ENCODE measurements at regions not wholly inside any gene's neighbourhood (a gene's known extent, or its start where the extent isn't known, plus 50 kb on each side); places are given as distances from the start of the nearest gene placed in this dataset.
A peak's percentile ranks its signal among the peaks of the same experiment; 100 is the strongest.

- ATAC-seq (no peak), DNase-seq (peak in 1 of 3 donors; percentile 16)
- intact Hi-C loops (cut with DNase I) = no loop called here
- Histone ChIP-seq H3K4me1 (ENCODE audit: control insufficient read depth, insufficient read depth, low read length) (no peaks in the 10 kb centered on the region), H3K4me3 (ENCODE audit: low read length) (no peak overlapping the region), H3K27me3 (ENCODE audit: control insufficient read depth, insufficient read depth) (no peaks in the 10 kb centered on the region), H3K9me3 (ENCODE audit: control insufficient read depth, low read length) (no peaks in the 10 kb centered on the region), H3K27ac (ENCODE audit: low read length) (no peak overlapping the region)
Observed at GRCh38 chr9:12231832-12232231, 461.4 kb upstream of the TYRP1 start.

DNA sequence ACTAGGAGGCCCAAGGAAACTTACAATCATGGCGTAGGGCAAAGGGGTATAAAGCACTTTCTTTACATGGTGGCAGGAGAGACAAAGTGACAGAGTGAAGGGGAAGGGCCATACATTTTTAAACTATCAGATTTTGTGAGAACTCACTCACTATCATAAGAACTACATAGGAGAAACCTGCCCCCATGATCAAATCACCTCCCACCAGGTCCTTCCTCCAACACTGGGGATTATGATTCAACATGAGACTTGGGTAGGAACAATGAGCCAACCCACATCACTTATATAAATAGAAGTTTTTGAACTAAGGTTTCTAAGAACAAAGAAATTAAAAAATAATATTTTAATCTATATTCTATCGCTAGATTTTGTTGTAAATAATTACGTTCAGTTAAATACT is 460.3 kb upstream of the TYRP1 start:
- intact Hi-C loops (cut with DNase I) = no loop called here
- no peaks in the 10 kb centered on the region for H3K9me3 ChIP-seq (ENCODE audit: control insufficient read depth, low read length)
- no peak for DNase-seq
- no peaks in the 10 kb centered on the region for H3K4me1 ChIP-seq (ENCODE audit: control insufficient read depth, insufficient read depth, low read length)
- H3K27ac ChIP-seq (ENCODE audit: low read length) = no peak overlapping the region
- H3K27me3 ChIP-seq (ENCODE audit: control insufficient read depth, insufficient read depth) = no peaks in the 10 kb centered on the region
- ATAC-seq = no peak
- 94% methylated on average over 3 of the region's 3 CpGs for WGBS
- H3K4me3 ChIP-seq (ENCODE audit: low read length) = no peak overlapping the region

GRCh38 chr9:12253941-12254340 is 439.2 kb upstream of the TYRP1 start:
- 54% methylated on average over 2 of the region's 2 CpGs for whole genome bisulfite sequencing
- no peak overlapping the region for H3K4me3 ChIP-seq (ENCODE audit: low read length)
- ATAC-seq = no peak

DNA sequence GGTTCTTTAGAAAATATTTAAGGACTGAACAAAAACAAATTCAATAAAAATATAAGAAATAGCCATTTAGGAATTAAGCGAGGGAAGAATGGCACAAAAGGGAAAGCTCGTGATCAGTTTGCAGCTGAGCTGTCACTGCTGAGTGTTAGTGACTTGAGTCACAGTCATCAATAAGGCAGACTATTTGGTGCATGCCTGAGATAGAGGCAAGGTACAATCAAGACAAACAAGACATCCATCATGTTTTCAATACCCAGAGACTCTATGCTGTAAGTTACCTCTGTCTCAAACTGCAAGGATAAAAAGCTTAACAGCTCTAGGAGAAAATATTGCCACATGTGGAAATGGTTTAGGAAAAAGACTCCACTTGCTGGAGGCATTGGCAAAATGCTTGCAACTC is 426.4 kb upstream of the TYRP1 start:
- H3K4me1 ChIP-seq (ENCODE audit: control insufficient read depth, insufficient read depth, low read length) = no peaks in the 10 kb centered on the region
- no peak overlapping the region for H3K27ac ChIP-seq (ENCODE audit: low read length)
- intact Hi-C loops (cut with DNase I) = no loop called here
- H3K9me3 ChIP-seq (ENCODE audit: control insufficient read depth, low read length) = no peaks in the 10 kb centered on the region
- 58% methylated on average over 2 of the region's 2 CpGs for WGBS
- no peak overlapping the region for H3K4me3 ChIP-seq (ENCODE audit: low read length)
- DNase-seq (no peak), ATAC-seq (no peak)
- H3K27me3 ChIP-seq (ENCODE audit: control insufficient read depth, insufficient read depth) = no peaks in the 10 kb centered on the region

More at GRCh38 chr9:12253941-12254340, 439.2 kb upstream of the TYRP1 start:
- Histone ChIP-seq H3K27me3 (ENCODE audit: control insufficient read depth, insufficient read depth) (no peaks in the 10 kb centered on the region), H3K9me3 (ENCODE audit: control insufficient read depth, low read length) (no peaks in the 10 kb centered on the region), H3K4me1 (ENCODE audit: control insufficient read depth, insufficient read depth, low read length) (no peaks in the 10 kb centered on the region), H3K27ac (ENCODE audit: low read length) (no peak overlapping the region)
- intact Hi-C loops (cut with DNase I) = no loop called here
- DNase-seq = no peak

DNA sequence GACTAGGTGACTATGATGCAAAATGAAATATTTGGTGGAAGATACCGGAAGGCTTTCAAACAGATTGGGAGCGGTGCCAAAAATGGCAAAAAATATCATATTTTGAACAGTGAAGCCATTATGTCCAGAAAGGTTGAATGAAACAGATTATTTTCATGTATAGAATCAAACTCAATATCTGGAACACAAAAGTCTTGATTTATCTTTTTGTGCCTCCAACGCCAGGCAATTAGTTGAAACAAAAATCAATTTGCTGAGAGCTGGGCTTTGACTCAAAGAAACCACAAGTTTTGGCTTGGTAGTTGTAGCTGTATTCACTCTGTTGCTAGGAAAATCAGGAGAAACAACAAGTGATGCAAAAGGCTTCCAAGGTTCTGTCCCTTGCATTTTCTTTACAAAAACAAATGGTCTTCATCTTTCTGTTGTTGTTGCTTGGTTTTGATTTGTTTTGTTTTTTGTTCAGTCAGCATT is 421.7 kb upstream of the TYRP1 start:
- Histone ChIP-seq H3K27ac (ENCODE audit: low read length) (no peak overlapping the region), H3K4me1 (ENCODE audit: control insufficient read depth, insufficient read depth, low read length) (no peaks in the 10 kb centered on the region), H3K27me3 (ENCODE audit: control insufficient read depth, insufficient read depth) (no peaks in the 10 kb centered on the region), H3K9me3 (ENCODE audit: control insufficient read depth, low read length) (no peaks in the 10 kb centered on the region), H3K4me3 (ENCODE audit: low read length) (no peak overlapping the region)
- intact Hi-C loops (cut with DNase I) = no loop called here
- ATAC-seq (no peak), DNase-seq (no peak)
- 56% methylated on average over 3 of the region's 3 CpGs for WGBS

GRCh38 chr9:12272471-12273120 is 420.6 kb upstream of the TYRP1 start:
- ATAC-seq = no peak
- Histone ChIP-seq H3K4me3 (ENCODE audit: low read length) (no peak overlapping the region), H3K9me3 (ENCODE audit: control insufficient read depth, low read length) (no peaks in the 10 kb centered on the region), H3K27ac (ENCODE audit: low read length) (no peak overlapping the region), H3K27me3 (ENCODE audit: control insufficient read depth, insufficient read depth) (no peaks in the 10 kb centered on the region), H3K4me1 (ENCODE audit: control insufficient read depth, insufficient read depth, low read length) (no peaks in the 10 kb centered on the region)
- WGBS = 38% methylated on average over 2 of the region's 2 CpGs
- DNase-seq = no peak
- intact Hi-C loops (cut with DNase I) = no loop called here

- H3K9me3 ChIP-seq (ENCODE audit: control insufficient read depth, low read length) = no peaks in the 10 kb centered on the region
- WGBS = 30% methylated on average over 2 of the region's 2 CpGs
- no peaks in the 10 kb centered on the region for H3K27me3 ChIP-seq (ENCODE audit: control insufficient read depth, insufficient read depth)
- intact Hi-C loops (cut with DNase I) = no loop called here
- H3K4me3 ChIP-seq (ENCODE audit: low read length) = no peak overlapping the region
- DNase-seq (peak; percentile 32 to 70 (median 44)), ATAC-seq (peak; percentile 60 to 62)
- no peak overlapping the region for H3K27ac ChIP-seq (ENCODE audit: low read length)
- H3K4me1 ChIP-seq (ENCODE audit: control insufficient read depth, insufficient read depth, low read length) = no peaks in the 10 kb centered on the region
Observed at GRCh38 chr9:12274577-12274976, 418.6 kb upstream of the TYRP1 start.

- no peak overlapping the region for H3K4me3 ChIP-seq (ENCODE audit: low read length)
- no peaks in the 10 kb centered on the region for H3K9me3 ChIP-seq (ENCODE audit: control insufficient read depth, low read length)
- no peaks in the 10 kb centered on the region for H3K4me1 ChIP-seq (ENCODE audit: control insufficient read depth, insufficient read depth, low read length)
- no peak overlapping the region for H3K27ac ChIP-seq (ENCODE audit: low read length)
- WGBS = 88% methylated on average over 1 of the region's 1 CpG
- no peak for ATAC-seq
- intact Hi-C loops (cut with DNase I) = no loop called here
- no peaks in the 10 kb centered on the region for H3K27me3 ChIP-seq (ENCODE audit: control insufficient read depth, insufficient read depth)
- no peak for DNase-seq
Observed at GRCh38 chr9:12276505-12276904, 416.7 kb upstream of the TYRP1 start.

DNA sequence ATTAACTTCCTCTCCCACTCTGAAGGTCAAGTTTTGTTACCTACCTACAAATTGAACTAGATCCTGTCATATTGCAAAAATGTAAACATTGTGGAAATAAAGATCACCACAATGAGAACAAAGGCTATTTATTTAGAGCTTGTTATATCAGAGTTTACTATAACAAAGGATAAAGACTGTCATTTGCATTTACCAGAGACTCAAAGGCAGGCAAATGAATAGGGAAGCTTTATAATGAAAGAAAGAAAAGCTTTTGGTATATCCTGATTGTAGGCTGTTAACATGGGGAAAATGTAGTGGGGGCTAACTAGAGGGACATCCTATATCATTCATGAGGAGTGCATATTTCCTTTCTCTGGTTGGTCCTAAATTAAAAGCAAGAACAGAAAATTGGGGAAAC is 403.5 kb upstream of the TYRP1 start:
- H3K9me3 ChIP-seq (ENCODE audit: control insufficient read depth, low read length) = no peaks in the 10 kb centered on the region
- H3K4me1 ChIP-seq (ENCODE audit: control insufficient read depth, insufficient read depth, low read length) = no peaks in the 10 kb centered on the region
- no peak overlapping the region for H3K27ac ChIP-seq (ENCODE audit: low read length)
- no peak overlapping the region for H3K4me3 ChIP-seq (ENCODE audit: low read length)
- intact Hi-C loops (cut with DNase I) = no loop called here
- ATAC-seq (no peak), DNase-seq (no peak)
- H3K27me3 ChIP-seq (ENCODE audit: control insufficient read depth, insufficient read depth) = no peaks in the 10 kb centered on the region

- ATAC-seq = no peak
- Histone ChIP-seq H3K9me3 (ENCODE audit: control insufficient read depth, low read length) (no peaks in the 10 kb centered on the region), H3K27me3 (ENCODE audit: control insufficient read depth, insufficient read depth) (no peaks in the 10 kb centered on the region), H3K27ac (ENCODE audit: low read length) (no peak overlapping the region), H3K4me1 (ENCODE audit: control insufficient read depth, insufficient read depth, low read length) (no peaks in the 10 kb centered on the region), H3K4me3 (ENCODE audit: low read length) (no peak overlapping the region)
- DNase-seq = peak in 1 of 3 donors; percentile 22
- 78% methylated on average over 3 of the region's 3 CpGs for WGBS
- intact Hi-C loops (cut with DNase I) = no loop called here
Observed at GRCh38 chr9:12290166-12290869, 402.9 kb upstream of the TYRP1 start.

- no peak overlapping the region for H3K4me3 ChIP-seq (ENCODE audit: low read length)
- no peak overlapping the region for H3K27ac ChIP-seq (ENCODE audit: low read length)
- ATAC-seq (no peak), DNase-seq (no peak)
- no peaks in the 10 kb centered on the region for H3K9me3 ChIP-seq (ENCODE audit: control insufficient read depth, low read length)
- 85% methylated on average over 1 of the region's 1 CpG for WGBS
- intact Hi-C loops (cut with DNase I) = no loop called here
- no peaks in the 10 kb centered on the region for H3K4me1 ChIP-seq (ENCODE audit: control insufficient read depth, insufficient read depth, low read length)
- no peaks in the 10 kb centered on the region for H3K27me3 ChIP-seq (ENCODE audit: control insufficient read depth, insufficient read depth)
Observed at GRCh38 chr9:12305211-12305610, 388.0 kb upstream of the TYRP1 start.
